Skin epidermis (tissue), 12 donors: ENCODE measurements at regions not wholly inside any gene's neighbourhood (a gene's known extent, or its start where the extent isn't known, plus 50 kb on each side); places are given as distances from the start of the nearest gene placed in this dataset.
"Not testable (repeated sequence)": the region's sequence is repeated elsewhere in the genome, so short reads cannot be mapped to it uniquely, and the experiment has no call there.

Experiments
- H3K27ac ChIP-seq, 21 experiments: fragments of 200-600 bp; sonication (generic) in 11 of 21; one replicate each; pipeline ENCODE4 v1.5.0; 2020; ENCODE audit warnings: mild to moderate bottlenecking in 3 of 21, inconsistent platforms in 2 of 21, moderate library complexity in 2 of 21
- H3K4me3 ChIP-seq, 7 experiments: fragments of 200-600 bp; sonication (generic) in 2 of 7; one replicate each; pipeline ENCODE4 v1.5.0; 2020; ENCODE audit warnings: inconsistent platforms in 2 of 7, mild to moderate bottlenecking in 2 of 7, moderate library complexity in 1 of 7

- H3K27ac ChIP-seq = no peak overlapping the region
- no peak overlapping the region for H3K4me3 ChIP-seq
These were observed 339.0 kb upstream of the KLF3 start for GRCh38 chr4:38324861-38325628.

DNA sequence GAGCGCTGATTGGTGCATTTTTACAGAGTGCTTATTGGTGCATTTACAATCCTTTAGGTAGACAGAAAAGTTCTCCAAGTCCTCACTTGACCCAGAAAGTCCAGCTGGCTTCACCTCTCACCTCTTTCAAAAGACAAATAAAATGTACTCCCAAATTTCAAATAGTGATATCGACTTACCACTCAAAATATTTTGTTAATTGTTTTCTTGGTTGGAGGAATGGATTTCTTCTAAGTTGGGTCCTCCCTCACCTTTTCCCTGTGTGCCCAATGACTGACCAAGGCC lies 338.4 kb upstream of the KLF3 start:
- H3K4me3 ChIP-seq = no peak overlapping the region

GRCh38 chr4:38326499-38326898 lies 337.5 kb upstream of the KLF3 start:
- Histone ChIP-seq H3K27ac (no peak overlapping the region), H3K4me3 (no peak overlapping the region)

More for the DNA sequence above, 338.4 kb upstream of the KLF3 start:
- no peak overlapping the region for H3K27ac ChIP-seq

GRCh38 chr4:38327174-38327573 lies 336.8 kb upstream of the KLF3 start:
- no peak overlapping the region for H3K4me3 ChIP-seq
- H3K27ac ChIP-seq = no peak overlapping the region

GRCh38 chr4:38328989-38329729 lies 334.8 kb upstream of the KLF3 start:
- Histone ChIP-seq H3K4me3 (no peak overlapping the region), H3K27ac (no peak overlapping the region)

DNA sequence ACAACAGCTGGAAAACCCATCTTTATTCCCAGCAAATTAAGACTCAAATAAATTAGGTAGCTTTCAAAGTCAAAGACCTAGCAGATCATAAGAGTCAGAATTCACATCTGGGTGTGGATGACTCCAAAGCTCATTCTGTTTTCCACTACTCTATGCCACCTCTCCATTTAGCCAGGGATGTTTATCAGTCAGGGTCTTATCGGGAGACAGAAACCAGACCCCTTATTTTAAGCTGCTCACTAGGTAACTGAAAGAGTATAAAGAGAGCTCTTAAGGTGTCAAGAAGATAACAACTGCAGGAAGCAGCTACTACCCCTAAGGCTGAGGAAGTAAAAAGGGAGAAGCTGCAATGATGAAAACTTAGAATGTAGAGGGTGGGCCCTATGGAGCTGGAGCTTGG lies 333.7 kb upstream of the KLF3 start:
- no peak overlapping the region for H3K27ac ChIP-seq
- no peak overlapping the region for H3K4me3 ChIP-seq

- H3K4me3 ChIP-seq = no peak overlapping the region
- H3K27ac ChIP-seq = no peak overlapping the region
These were observed 333.1 kb upstream of the KLF3 start for GRCh38 chr4:38330936-38331335.

GRCh38 chr4:38332699-38333098 lies 331.3 kb upstream of the KLF3 start:
- no peak overlapping the region for H3K27ac ChIP-seq
- H3K4me3 ChIP-seq = no peak overlapping the region

- H3K4me3 ChIP-seq = no peak overlapping the region
- no peak overlapping the region for H3K27ac ChIP-seq
These were observed 330.8 kb upstream of the KLF3 start for GRCh38 chr4:38333219-38333618.

GRCh38 chr4:38334791-38335190 lies 329.2 kb upstream of the KLF3 start:
- H3K27ac ChIP-seq = peak overlapping the region in 4 of 21 experiments; percentile 2 to 42 (median 32)
- no peak overlapping the region for H3K4me3 ChIP-seq

- H3K4me3 ChIP-seq, H3K27ac ChIP-seq: not testable (repeated sequence)
These were observed 325.1 kb upstream of the KLF3 start for GRCh38 chr4:38338939-38339338.

DNA sequence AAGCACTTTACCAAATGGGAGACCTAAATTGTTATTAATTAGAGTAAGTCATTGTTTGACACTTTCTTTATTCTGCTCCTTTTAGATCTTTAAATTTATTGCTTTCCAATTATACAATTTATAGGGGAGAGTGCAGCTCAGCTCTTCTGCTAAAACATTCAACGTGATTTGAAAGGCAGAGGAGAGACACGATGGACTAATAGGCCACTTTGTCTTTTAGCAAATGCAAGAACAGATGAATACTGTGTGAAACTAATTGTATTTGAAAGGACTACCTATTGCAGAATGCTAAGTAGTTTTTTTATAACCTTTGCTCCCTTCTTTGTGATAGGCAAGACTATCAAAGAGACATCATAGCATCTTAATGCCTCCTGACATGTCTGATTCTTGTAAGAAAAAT lies 320.4 kb upstream of the KLF3 start:
- no peak overlapping the region for H3K4me3 ChIP-seq
- H3K27ac ChIP-seq = no peak overlapping the region

DNA sequence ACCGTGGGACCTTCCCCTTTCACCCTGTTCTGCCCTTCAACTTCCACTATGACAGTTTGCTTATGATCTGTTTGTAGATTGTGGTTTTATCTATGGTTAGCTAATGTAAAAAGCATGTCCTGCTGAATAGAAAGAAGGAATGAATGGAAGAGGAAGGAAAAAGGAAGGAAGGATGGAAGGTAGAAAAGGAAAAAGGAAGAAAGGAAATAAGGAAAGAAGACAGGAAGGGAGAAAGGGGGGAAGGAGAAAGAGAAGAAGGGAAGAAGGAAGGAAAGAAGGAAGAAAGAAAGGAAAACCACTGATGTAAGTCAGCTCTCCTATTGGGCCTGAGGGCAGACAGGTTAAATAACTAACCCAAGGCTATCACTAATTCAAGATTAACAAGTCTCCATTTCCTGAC lies 319.1 kb upstream of the KLF3 start:
- Histone ChIP-seq H3K27ac (no peak overlapping the region), H3K4me3 (no peak overlapping the region)

DNA sequence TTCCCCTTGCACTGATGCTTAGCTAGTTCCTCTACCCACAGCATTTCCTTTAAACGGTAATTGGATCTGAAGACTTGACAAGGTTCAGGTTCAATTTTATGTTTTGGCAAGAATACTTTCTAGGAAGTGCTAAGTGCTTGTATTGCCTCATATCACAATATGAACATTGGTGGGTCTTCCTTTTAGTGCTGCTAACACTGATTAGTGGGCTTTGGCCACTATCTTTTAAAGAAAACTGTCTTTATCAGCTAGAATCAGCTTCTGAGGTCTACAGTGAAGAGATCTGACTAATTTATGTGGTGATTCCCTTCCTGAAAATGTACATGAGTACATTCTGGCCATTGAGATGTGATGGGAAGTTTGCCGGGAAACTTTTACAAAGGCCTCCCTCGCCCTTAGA lies 316.7 kb upstream of the KLF3 start:
- Histone ChIP-seq H3K27ac (no peak overlapping the region), H3K4me3 (no peak overlapping the region)

GRCh38 chr4:38354421-38354820 lies 309.6 kb upstream of the KLF3 start:
- H3K27ac ChIP-seq = no peak overlapping the region
- no peak overlapping the region for H3K4me3 ChIP-seq

DNA sequence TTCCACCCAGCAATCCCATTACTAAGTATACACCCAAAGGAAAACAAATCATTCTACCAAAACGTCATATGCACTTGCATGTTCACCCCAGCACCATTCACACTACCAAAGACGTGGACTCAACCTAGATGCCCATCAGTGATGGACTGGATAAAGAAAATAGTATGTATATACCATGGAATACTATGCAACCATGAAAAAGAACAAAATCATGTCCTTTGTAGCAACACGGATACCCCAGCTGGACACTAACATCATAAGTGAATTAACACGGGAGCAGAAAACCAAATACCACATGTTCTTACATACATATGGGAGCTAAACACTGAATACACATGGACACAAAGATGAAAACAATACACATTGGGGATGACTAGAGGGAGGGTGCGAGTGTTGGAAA lies 309.1 kb upstream of the KLF3 start:
- Histone ChIP-seq H3K27ac (no peak overlapping the region), H3K4me3 (no peak overlapping the region)

- Histone ChIP-seq H3K4me3 (no peak overlapping the region), H3K27ac (no peak overlapping the region)
These were observed 307.3 kb upstream of the KLF3 start for GRCh38 chr4:38356686-38357085.

DNA sequence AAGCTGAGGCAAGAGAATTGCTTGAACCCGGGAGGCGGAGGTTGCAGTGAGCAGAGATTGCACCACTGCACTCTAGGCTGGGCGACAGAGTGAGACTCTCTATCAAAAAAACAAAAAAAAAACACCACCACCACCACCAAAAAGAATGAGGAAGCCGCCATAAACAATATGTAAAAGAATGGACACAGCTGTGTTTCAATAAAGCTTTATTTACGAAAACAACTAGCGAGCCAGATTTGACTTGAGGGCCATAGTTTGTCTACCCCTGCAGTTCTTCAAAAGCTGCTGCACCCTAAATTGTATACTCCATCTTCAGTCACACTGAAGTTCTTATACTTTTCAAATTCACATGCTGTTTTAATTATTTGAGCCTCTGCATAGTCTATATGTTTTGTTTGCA lies 306.5 kb upstream of the KLF3 start:
- Histone ChIP-seq H3K4me3 (no peak overlapping the region), H3K27ac (no peak overlapping the region)

- no peak overlapping the region for H3K27ac ChIP-seq
- no peak overlapping the region for H3K4me3 ChIP-seq
These were observed 304.9 kb upstream of the KLF3 start for GRCh38 chr4:38359113-38359512.

- Histone ChIP-seq H3K4me3 (no peak overlapping the region), H3K27ac (no peak overlapping the region)
These were observed 303.8 kb upstream of the KLF3 start for GRCh38 chr4:38360201-38360600.

GRCh38 chr4:38364383-38364963 lies 299.5 kb upstream of the KLF3 start:
- Histone ChIP-seq H3K27ac (peak overlapping the region in 2 of 21 experiments; percentile 31 to 58), H3K4me3 (no peak overlapping the region)
